Panc1 (cell line): ENCODE measurements at regions not wholly inside any gene's neighbourhood (a gene's known extent, or its start where the extent isn't known, plus 50 kb on each side); places are given as distances from the start of the nearest gene placed in this dataset.

Experiments used
- ATAC-seq: fragments of 200-7000 bp; cut with Tn5 transposase; 2 replicates; pipeline ENCODE4 v1.9.1; 2020; ENCODE audit warnings: mild to moderate bottlenecking, moderate library complexity
- BruUV-seq: library from RNA; stranded (reverse); fragments of 400-500 nt; replicated peaks from 2 replicates; lab custom pipeline; 2021; lab: Mats Ljungman, UMichigan
- CTCF ChIA-PET: fragments of 300-600 bp; sonication (Branson Sonifier 250); formaldehyde crosslinking; loops from one replicate; lab custom pipeline; 2022; ENCODE audit warnings: antibody characterized with exemption; lab: Charles Lee
- POLR2A ChIA-PET: fragments of 300-600 bp; sonication (Branson Sonifier 250); formaldehyde crosslinking; loops from one replicate; lab custom pipeline; 2022; ENCODE audit warnings: antibody characterized with exemption; lab: Charles Lee
- DNase-seq: peaks from one replicate; pipeline ENCODE4 v3.0.0-alpha.2; 2010; ENCODE audit warnings: low read depth, low spot score
- H3K27ac ChIP-seq: 2 replicates; pipeline ENCODE4 v1.5.1; 2011; ENCODE audit warnings: mild to moderate bottlenecking, low read length, inconsistent platforms
- H3K27me3 ChIP-seq: fragments of 200-500 bp; sonication (Bioruptor generic); 2 replicates; pipeline ENCODE4 v1.6.0; 2014; ENCODE audit warnings: low read length, inconsistent platforms; ENCODE audit not compliant: control insufficient read depth, insufficient read depth
- H3K36me3 ChIP-seq: fragments of 200-500 bp; sonication (Bioruptor generic); 2 replicates; pipeline ENCODE4 v1.5.1; 2014; ENCODE audit warnings: inconsistent platforms, mild to moderate bottlenecking, low read length, moderate library complexity; ENCODE audit not compliant: control insufficient read depth, insufficient read depth
- H3K4me1 ChIP-seq: 2 replicates; pipeline ENCODE4 v1.5.1; 2011; ENCODE audit warnings: inconsistent platforms, mild to moderate bottlenecking, low read length, moderate library complexity; ENCODE audit not compliant: control insufficient read depth, insufficient read depth
- H3K4me3 ChIP-seq, 2 experiments: 2 replicates each; pipeline ENCODE4 v1.5.1; 2011 to 2012; ENCODE audit warnings: low read depth in 2 of 2, low read length in 2 of 2, mild to moderate bottlenecking in 2 of 2, inconsistent platforms in 1 of 2, moderate library complexity in 1 of 2
- H3K9me3 ChIP-seq: fragments of 200-500 bp; sonication (Bioruptor generic); 2 replicates; pipeline ENCODE4 v1.5.1; 2014; ENCODE audit warnings: low read depth, mild to moderate bottlenecking, inconsistent platforms, low read length, moderate library complexity; ENCODE audit not compliant: control insufficient read depth, insufficient read depth
- POLR2AphosphoS5 ChIP-seq: IDR thresholded peaks from 2 replicates; pipeline ENCODE4 v1.6.1; 2012; ENCODE audit warnings: mild to moderate bottlenecking, low read depth, low read length, moderate library complexity
- REST ChIP-seq, 2 experiments: IDR thresholded peaks; 2 replicates each; pipeline ENCODE4 v1.6.1; 2011 to 2012; ENCODE audit warnings: low read depth in 2 of 2, control low read depth in 1 of 2, low read length in 1 of 2, mild to moderate bottlenecking in 1 of 2, moderate library complexity in 1 of 2; ENCODE audit not compliant: insufficient read depth in 1 of 2
- SIN3A ChIP-seq: IDR thresholded peaks from 2 replicates; pipeline ENCODE4 v1.6.1; 2012; ENCODE audit warnings: low read depth, mild to moderate bottlenecking, low read length, moderate library complexity, borderline replicate concordance; ENCODE audit not compliant: insufficient read depth
- TCF7L2 ChIP-seq: IDR thresholded peaks from 2 replicates; pipeline ENCODE4 v1.6.1; 2011; ENCODE audit warnings: mild to moderate bottlenecking, low read depth, low read length, inconsistent platforms
- in situ Hi-C: cut with HindIII; loops from 2 replicates; pipeline ENCODE4 v1.10.0; 2016; ENCODE audit warnings: low sequenced_read_pairs, low pct_unique_long_range_greater_than_20kb
- intact Hi-C: fragments of 100-400 bp; cut with micrococcal nuclease; formaldehyde crosslinking; loops from one replicate; pipeline ENCODE4 v1.10.0; 2022; ENCODE audit not compliant: unreplicated experiment
- TF ChIP-seq, protein P1 (sequence below): fragments of 450-650 bp; IDR thresholded peaks from 2 replicates; pipeline ENCODE4 v1.5.1; 2017; ENCODE audit warnings: mild to moderate bottlenecking

DNA sequence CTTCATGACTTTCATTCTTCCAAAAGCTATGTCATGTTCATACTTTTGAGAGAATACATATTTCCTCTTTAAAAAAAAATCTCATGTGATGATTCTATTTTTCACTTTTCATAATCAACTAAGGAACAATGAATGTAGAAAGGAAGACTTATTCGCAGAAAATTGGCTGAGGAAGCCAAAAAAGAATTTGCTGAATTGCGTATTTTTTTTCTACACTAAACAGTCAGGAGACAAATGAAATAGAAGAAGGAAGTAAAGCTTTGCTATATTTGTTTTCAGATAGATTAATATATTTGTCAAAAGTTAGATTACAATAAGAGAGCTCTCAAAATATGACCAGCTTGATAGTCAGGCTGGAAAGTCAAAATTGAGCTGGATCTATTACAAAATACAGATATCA is 504.2 kb downstream of the ANXA1 start:
- H3K9me3 ChIP-seq: no peaks in the 10 kb centered on the region
- no peaks in the 10 kb centered on the region for H3K27me3 ChIP-seq
- ATAC-seq (no peak), DNase-seq (no peak)
- intact Hi-C loops (no loop called here), in situ Hi-C loops (no loop called here)
- no peaks in the 10 kb centered on the region for H3K36me3 ChIP-seq
- H3K27ac ChIP-seq: no peak overlapping the region
- TF ChIP-seq, protein P1, sequence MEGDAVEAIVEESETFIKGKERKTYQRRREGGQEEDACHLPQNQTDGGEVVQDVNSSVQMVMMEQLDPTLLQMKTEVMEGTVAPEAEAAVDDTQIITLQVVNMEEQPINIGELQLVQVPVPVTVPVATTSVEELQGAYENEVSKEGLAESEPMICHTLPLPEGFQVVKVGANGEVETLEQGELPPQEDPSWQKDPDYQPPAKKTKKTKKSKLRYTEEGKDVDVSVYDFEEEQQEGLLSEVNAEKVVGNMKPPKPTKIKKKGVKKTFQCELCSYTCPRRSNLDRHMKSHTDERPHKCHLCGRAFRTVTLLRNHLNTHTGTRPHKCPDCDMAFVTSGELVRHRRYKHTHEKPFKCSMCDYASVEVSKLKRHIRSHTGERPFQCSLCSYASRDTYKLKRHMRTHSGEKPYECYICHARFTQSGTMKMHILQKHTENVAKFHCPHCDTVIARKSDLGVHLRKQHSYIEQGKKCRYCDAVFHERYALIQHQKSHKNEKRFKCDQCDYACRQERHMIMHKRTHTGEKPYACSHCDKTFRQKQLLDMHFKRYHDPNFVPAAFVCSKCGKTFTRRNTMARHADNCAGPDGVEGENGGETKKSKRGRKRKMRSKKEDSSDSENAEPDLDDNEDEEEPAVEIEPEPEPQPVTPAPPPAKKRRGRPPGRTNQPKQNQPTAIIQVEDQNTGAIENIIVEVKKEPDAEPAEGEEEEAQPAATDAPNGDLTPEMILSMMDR: no peak
- no peak for TF ChIP-seq SIN3A
- TF ChIP-seq REST (IDR thresholded peaks at IDR 0.05; ENCODE audit: insufficient read depth in 1 of 2, low read depth in 2 of 2, low read length in 1 of 2): no peak
- TF ChIP-seq TCF7L2: no peak
- TF ChIP-seq POLR2AphosphoS5: no peak
- no peak overlapping the region for H3K4me3 ChIP-seq
- no peaks in the 10 kb centered on the region for H3K4me1 ChIP-seq
- BruUV-seq: no TSS peak
- POLR2A ChIA-PET: no interaction called here
- CTCF ChIA-PET: no interaction called here

DNA sequence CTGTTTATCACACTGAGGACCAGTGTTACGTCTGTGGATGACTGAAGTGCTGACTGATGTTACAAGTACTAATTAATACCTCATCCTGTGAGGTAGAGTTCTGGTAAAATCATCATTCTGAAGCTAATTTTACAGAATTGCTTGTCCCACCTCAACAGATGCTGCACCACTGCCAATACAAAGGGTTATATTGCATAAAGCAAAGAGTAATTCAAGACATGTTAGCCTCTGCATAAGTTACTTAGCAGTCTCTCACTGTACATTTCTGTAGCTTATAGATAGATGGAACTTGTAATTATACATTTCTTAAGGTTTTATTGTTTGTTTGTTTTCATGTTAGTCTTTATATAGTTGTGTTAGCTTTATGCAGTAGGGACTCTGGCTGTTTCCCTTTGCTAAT is 513.6 kb downstream of the ANXA1 start:
- H3K36me3 ChIP-seq: no peaks in the 10 kb centered on the region
- H3K9me3 ChIP-seq: no peaks in the 10 kb centered on the region
- CTCF ChIA-PET: no interaction called here
- POLR2A ChIA-PET: no interaction called here
- no peak overlapping the region for H3K4me3 ChIP-seq
- H3K4me1 ChIP-seq: no peaks in the 10 kb centered on the region
- in situ Hi-C loops (no loop called here), intact Hi-C loops (no loop called here)
- H3K27ac ChIP-seq: no peak overlapping the region
- no peak for ATAC-seq
- no peaks in the 10 kb centered on the region for H3K27me3 ChIP-seq
- DNase-seq: no peak
- TF ChIP-seq TCF7L2 (no peak), POLR2AphosphoS5 (no peak), REST (IDR thresholded peaks at IDR 0.05; ENCODE audit: insufficient read depth in 1 of 2, low read depth in 2 of 2, low read length in 1 of 2) (no peak), SIN3A (no peak)
- TF ChIP-seq, protein P1: no peak
- no TSS peak for BruUV-seq
